ENCODE measurements at regions not wholly inside any gene's neighbourhood (a gene's known extent, or its start where the extent isn't known, plus 50 kb on each side); places are given as distances from the start of the nearest gene placed in this dataset.
"Not testable (repeated sequence)": the region's sequence is repeated elsewhere in the genome, so short reads cannot be mapped to it uniquely, and the experiment has no call there.

GRCh38 chr22:23381661-23382427 is 198.2 kb downstream of the IGLL1 start:
- DNase-seq (ENCODE audit: low spot score): no peak

- no peak for DNase-seq (ENCODE audit: low spot score)
Measured at GRCh38 chr22:23380911-23381310, 199.2 kb downstream of the IGLL1 start.

- no peak for DNase-seq (ENCODE audit: low spot score)
Measured at GRCh38 chr22:23380230-23380573, 199.9 kb downstream of the IGLL1 start.

DNA sequence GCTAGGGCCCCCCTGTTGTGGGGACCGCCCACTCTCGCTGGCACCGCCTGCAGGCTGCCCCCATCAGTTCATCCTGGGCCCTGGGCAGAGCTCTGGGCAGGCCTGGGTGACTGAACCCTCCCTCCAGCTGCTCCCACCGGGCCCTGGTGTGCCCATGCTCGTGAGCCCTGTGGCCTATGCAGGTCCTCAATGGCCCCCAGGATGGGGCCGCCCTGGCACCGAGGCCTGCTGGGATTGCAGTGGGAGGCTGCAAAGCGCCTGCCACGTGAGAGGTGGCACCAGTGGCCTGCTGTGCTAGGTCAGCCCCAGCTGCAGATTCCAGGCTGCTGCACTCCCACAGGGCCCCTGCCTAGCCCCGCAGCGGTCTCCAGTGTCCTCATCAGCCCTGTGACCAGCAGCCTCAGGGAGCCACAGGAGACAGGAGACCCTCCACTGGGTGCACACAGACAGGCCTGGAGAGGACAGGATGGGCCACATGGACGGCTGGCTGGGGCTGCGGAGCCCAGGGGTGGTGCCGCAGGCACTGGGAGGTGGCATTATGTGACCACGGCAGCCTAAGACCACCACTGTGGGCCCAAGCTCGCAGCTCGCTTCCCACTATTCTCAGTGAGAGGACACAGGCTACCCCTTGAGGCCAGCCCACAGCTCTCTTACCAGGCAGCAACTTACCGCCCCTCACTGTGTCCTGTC is 199.4 kb downstream of the BCR start:
- DNase-seq (ENCODE audit: low spot score): not testable (repeated sequence)

GRCh38 chr22:23377767-23378166 is 197.5 kb downstream of the BCR start:
- DNase-seq (ENCODE audit: low spot score): no peak

GRCh38 chr22:23376256-23376655 is 195.9 kb downstream of the BCR start:
- peak; percentile 11 for DNase-seq (ENCODE audit: low spot score)

DNA sequence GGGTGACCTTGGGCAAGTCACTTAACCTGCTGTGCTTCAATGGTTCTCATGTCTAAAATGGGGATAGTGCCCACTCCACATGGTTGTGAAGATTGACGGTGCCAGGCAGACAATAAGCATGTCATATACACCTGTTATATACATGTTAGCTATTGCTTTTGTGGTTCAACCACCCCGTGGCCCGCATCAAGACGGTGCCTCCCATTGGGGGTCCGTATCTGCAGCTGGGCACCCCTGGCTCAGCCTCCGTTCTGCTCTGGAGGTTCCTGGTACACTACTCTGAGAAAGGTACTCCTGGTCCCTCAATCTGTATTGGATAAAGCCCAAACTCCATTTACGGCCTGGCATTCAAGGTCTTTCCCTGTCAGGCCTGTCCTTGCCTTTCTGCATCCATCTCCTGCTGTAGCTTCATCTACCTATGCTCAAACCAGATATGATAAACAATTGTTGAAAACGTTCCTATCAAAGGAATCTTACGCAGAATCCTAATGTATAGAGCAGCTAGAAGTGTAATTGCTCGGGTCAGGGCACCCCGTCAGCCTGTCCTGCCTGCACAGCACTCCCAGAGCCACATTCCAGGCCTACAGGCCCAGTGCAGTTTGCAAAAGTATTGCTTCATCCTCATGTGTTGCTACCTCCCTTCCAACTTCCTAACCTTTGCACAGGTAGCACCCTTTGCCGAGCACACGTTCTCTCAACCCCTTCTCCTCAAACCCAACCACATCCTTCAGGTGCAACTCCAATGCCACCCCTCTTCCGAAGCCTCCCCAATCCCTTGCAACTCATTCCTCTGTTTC is 194.9 kb downstream of the BCR start:
- DNase-seq (ENCODE audit: low spot score): no peak

DNA sequence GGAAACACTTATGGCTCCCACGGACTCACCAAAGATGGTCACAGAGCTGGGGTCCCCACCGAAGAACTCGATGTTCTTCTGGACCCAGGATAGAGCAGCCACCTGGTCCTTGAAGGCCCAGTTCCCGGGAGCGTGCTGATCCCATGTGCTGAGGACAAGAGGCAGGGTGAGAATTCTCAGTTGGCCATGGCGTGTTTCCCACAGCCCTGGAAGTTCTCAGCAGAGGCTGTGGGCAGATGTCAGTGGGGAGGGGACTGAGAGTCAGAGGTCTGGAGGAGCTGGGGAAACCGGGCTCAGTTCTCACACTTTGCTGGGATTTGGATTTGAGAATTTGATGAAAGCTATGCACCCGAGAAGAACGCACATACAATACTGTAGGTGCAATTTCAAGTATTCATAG is 193.3 kb downstream of the BCR start:
- no peak for DNase-seq (ENCODE audit: low spot score)

- no peak for DNase-seq (ENCODE audit: low spot score)
Measured at GRCh38 chr22:23370251-23370650, 189.9 kb downstream of the BCR start.

- DNase-seq (ENCODE audit: low spot score): no peak
Measured at GRCh38 chr22:23369054-23369685, 188.9 kb downstream of the BCR start.

All from A172 (cell line).